ENCODE measurements at regions not wholly inside any gene's neighbourhood (a gene's known extent, or its start where the extent isn't known, plus 50 kb on each side); places are given as distances from the start of the nearest gene placed in this dataset.

GRCh38 chr11:39102236-39102635 lies 2357.2 kb downstream of the LRRC4C start:
- TF ChIP-seq POLR2A (IDR thresholded peaks at IDR 0.05; ENCODE audit: low read length), result no peak
- TF ChIP-seq GATA1 (IDR thresholded peaks at IDR 0.05; ENCODE audit: low read depth, low read length), result no peak
